Mucosa of descending colon (tissue), 3 donors: ENCODE measurements at regions not wholly inside any gene's neighbourhood (a gene's known extent, or its start where the extent isn't known, plus 50 kb on each side); places are given as distances from the start of the nearest gene placed in this dataset.

Experiments used
- ATAC-seq: fragments of 200-7000 bp; cut with Tn5 transposase; one replicate; pipeline ENCODE4 v1.9.1; 2020; ENCODE audit warnings: mild to moderate bottlenecking, moderate library complexity
- DNase-seq, 3 donors: peaks; one replicate each; pipeline ENCODE4 v3.0.0-alpha.2; 2020
- H3K36me3 ChIP-seq: fragments of 200-600 bp; one replicate; pipeline ENCODE4 v1.8.0; 2021; ENCODE audit warnings: low read depth, mild to moderate bottlenecking
- H3K4me1 ChIP-seq: fragments of 200-600 bp; one replicate; pipeline ENCODE4 v1.8.0; 2021; ENCODE audit warnings: low read depth, mild to moderate bottlenecking
- H3K4me3 ChIP-seq: fragments of 200-600 bp; one replicate; pipeline ENCODE4 v1.8.0; 2021; ENCODE audit warnings: mild to moderate bottlenecking
- H3K9me3 ChIP-seq: fragments of 200-600 bp; one replicate; pipeline ENCODE4 v1.8.0; 2021; ENCODE audit warnings: mild to moderate bottlenecking
- intact Hi-C, 2 donors: fragments of 100-400 bp; cut with DNase I in 1 of 2; cut with micrococcal nuclease in 1 of 2; formaldehyde crosslinking; loops; one replicate each; pipeline versions ENCODE4 v1.11.0 to v1.11.1; 2022; cut with DNase I, micrococcal nuclease
- TF ChIP-seq, protein P1 (sequence below): fragments of 200-600 bp; IDR thresholded peaks from one replicate; pipeline ENCODE4 v1.8.0; 2022; ENCODE audit warnings: antibody characterized with exemption, mild to moderate bottlenecking
- donor health status: DM: no; HTN: no; CAD: no; lungs with moderate emphysema.
- donor health status: DM: no; HTN: no; CAD: no.
- donor health status: DM: no; HTN: yes; CAD: no.

DNA sequence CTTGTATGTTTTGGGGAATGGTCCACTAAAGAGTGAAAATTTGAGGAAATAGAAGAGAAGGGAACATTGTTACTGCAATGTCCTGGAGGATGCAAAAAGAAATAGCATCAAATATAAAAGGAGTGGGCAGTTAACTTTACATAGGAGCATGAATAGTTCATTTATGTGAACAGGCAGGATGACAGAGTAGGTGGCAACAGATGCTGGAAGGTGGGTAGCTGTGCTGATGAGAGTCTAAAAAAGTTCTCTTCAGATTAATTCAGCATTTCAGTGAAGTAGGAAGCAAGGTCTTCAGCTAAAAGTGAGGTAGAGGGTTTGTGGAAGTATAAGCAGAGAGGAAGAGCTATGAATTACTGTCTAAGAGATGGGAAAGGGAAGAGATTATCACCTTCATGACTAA lies 276.5 kb downstream of the KIF2B start:
- ATAC-seq (no peak), DNase-seq (no peak)
- intact Hi-C loops = no loop called here
- no peaks in the 10 kb centered on the region for H3K4me1 ChIP-seq
- H3K36me3 ChIP-seq = no peaks in the 10 kb centered on the region
- TF ChIP-seq, protein P1, sequence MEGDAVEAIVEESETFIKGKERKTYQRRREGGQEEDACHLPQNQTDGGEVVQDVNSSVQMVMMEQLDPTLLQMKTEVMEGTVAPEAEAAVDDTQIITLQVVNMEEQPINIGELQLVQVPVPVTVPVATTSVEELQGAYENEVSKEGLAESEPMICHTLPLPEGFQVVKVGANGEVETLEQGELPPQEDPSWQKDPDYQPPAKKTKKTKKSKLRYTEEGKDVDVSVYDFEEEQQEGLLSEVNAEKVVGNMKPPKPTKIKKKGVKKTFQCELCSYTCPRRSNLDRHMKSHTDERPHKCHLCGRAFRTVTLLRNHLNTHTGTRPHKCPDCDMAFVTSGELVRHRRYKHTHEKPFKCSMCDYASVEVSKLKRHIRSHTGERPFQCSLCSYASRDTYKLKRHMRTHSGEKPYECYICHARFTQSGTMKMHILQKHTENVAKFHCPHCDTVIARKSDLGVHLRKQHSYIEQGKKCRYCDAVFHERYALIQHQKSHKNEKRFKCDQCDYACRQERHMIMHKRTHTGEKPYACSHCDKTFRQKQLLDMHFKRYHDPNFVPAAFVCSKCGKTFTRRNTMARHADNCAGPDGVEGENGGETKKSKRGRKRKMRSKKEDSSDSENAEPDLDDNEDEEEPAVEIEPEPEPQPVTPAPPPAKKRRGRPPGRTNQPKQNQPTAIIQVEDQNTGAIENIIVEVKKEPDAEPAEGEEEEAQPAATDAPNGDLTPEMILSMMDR = no peak
- no peak overlapping the region for H3K4me3 ChIP-seq
- H3K9me3 ChIP-seq = peaks cover 35% of the 10 kb centered on the region

DNA sequence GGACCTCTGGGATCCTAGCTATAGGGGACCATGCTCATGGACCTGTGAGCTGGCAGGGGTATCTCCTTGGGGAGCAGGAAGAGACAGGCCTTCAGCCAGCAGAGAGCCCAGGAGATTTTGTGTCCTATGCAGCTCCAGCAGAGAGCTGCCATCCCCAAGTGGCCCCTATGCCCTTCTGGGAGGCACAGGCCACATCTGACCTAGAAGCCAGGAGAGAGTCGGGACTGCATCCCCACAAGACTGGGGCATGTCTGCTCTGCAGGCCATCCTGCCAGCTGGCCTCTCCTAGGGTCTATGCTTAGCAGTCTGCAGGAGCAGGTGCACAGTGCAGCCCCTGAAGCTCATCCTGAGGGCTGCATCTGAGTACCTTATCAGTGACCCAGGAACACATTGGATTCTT lies 279.5 kb downstream of the KIF2B start:
- Histone ChIP-seq H3K4me3 (no peak overlapping the region), H3K9me3 (peaks cover 56% of the 10 kb centered on the region), H3K36me3 (no peaks in the 10 kb centered on the region), H3K4me1 (no peaks in the 10 kb centered on the region)
- TF ChIP-seq, protein P1 = no peak
- intact Hi-C loops = no loop called here
- ATAC-seq (no peak), DNase-seq (no peak)

DNA sequence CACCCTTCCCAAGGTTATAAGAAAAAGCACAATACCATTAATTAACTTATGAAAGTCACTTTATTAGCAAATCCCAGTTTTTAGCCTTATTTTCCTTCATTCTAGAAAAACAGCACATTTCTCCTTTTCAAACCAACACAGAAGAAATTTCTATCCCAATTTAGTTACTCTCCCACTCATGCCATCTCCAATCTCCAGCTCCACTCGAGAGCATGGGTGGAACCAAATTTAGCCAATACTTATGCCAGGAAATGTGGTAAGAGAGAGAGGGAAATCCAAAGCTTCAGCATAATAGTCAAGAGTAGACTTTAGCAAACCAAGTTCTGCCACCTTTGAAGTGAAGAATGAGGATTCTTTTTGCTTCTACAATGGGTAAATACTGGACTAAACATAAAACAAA lies 288.8 kb downstream of the KIF2B start:
- H3K4me1 ChIP-seq = no peaks in the 10 kb centered on the region
- ATAC-seq (no peak), DNase-seq (no peak)
- H3K36me3 ChIP-seq = no peaks in the 10 kb centered on the region
- TF ChIP-seq, protein P1 = no peak
- H3K4me3 ChIP-seq = no peak overlapping the region
- intact Hi-C loops = loop anchor here in 1 of 2 donors (10.0 kb wide), 1 partner anchor 57 kb away; no protein-coding TSS in a partner anchor
- H3K9me3 ChIP-seq = peaks cover 19% of the 10 kb centered on the region

DNA sequence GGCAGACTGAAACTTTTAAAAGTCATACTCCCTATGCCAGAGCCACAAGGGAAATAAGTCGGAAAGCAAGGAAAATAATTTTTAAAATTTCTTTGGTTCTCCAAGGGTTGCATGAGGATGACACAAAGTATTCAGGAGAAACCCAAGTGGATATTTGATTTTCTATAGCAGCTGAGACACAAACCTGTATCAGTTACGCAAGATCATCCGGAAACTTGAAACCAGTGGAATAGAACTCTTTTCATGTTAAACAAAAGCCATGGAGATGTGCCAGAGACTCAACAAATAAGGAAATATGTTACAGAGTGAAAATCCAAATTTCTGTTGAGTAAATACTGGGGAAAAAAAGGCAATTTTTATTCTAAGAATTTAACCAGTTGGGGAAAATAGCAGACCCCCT lies 294.7 kb downstream of the KIF2B start:
- ATAC-seq (no peak), DNase-seq (no peak)
- Histone ChIP-seq H3K4me3 (no peak overlapping the region), H3K9me3 (peaks cover 30% of the 10 kb centered on the region), H3K4me1 (no peaks in the 10 kb centered on the region), H3K36me3 (no peaks in the 10 kb centered on the region)
- intact Hi-C loops = loop anchor here in 1 of 2 donors (10.0 kb wide), 1 partner anchor 63 kb away; no protein-coding TSS in a partner anchor
- TF ChIP-seq, protein P1 = no peak

DNA sequence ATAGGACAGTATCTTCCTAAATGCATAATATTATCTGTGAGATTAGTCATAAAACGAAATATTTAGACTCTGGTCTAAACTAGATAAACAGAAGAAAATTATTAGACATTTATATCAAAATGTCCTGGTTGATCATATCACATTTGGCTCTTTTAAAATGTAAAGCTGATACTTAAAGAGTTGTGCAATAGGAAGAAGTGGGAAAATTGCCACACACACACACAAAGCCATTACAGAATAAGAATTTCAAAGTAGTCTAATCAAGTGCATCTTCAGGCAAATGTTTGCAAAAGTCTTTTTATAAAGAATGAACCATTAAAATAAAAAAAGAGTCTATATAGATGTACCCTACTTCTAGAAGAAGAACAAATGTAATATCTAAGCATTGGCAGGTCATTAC lies 301.7 kb downstream of the KIF2B start:
- Histone ChIP-seq H3K9me3 (peaks cover 65% of the 10 kb centered on the region), H3K4me1 (no peaks in the 10 kb centered on the region), H3K36me3 (no peaks in the 10 kb centered on the region), H3K4me3 (no peak overlapping the region)
- no peak for ATAC-seq
- intact Hi-C loops = no loop called here
- no peak for DNase-seq
- TF ChIP-seq, protein P1 = no peak

DNA sequence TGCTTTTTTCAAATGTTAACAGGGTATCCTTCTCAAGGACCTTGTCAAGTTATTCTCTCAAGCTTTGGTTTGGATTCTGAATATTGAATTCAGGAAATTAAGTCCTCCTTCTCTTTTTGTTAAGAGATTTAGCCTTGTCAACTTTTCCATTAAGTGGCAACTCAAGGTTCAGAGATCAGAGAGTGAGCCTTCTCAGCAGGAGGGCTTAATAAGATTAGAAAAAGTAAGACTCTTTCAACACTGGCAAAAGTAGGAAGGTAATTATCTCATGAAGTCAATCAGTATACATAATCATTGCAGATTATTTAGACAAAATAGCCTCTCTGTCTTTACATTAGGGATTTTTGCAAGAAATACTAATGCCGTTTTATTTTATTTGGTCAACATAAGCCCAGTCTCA lies 330.7 kb downstream of the KIF2B start:
- TF ChIP-seq, protein P1 = no peak
- H3K4me3 ChIP-seq = no peak overlapping the region
- no peaks in the 10 kb centered on the region for H3K36me3 ChIP-seq
- intact Hi-C loops = no loop called here
- DNase-seq (no peak), ATAC-seq (no peak)
- peaks cover 14% of the 10 kb centered on the region for H3K9me3 ChIP-seq
- H3K4me1 ChIP-seq = no peaks in the 10 kb centered on the region
